Stomach (tissue), 8 donors: ENCODE measurements at regions not wholly inside any gene's neighbourhood (a gene's known extent, or its start where the extent isn't known, plus 50 kb on each side); places are given as distances from the start of the nearest gene placed in this dataset.

Experiments
- DNase-seq, 2 donors: peaks; one replicate each; pipeline versions ENCODE4 v3.0.0 to v3.0.0-alpha.2; 2013 to 2019
- H3K27ac ChIP-seq, 5 donors: fragments of 200-600 bp in 4 of 5; sonication (generic) in 4 of 5; one replicate each; pipeline ENCODE4 v1.5.1; 2013 to 2019; ENCODE audit warnings: mild to moderate bottlenecking in 1 of 5, moderate library complexity in 1 of 5
- H3K27me3 ChIP-seq, 3 donors: fragments of 200-600 bp; sonication (generic); one replicate each; pipeline ENCODE4 v1.5.1; 2017 to 2019; ENCODE audit warnings: mixed run types in 1 of 3
- H3K36me3 ChIP-seq, 4 donors: fragments of 200-600 bp; sonication (generic); 1 replicate in 3 of 4; 2 replicates in 1 of 4; pipeline ENCODE4 v1.5.1; 2016 to 2019
- H3K4me1 ChIP-seq, 4 donors: fragments of 200-600 bp; sonication (generic); one replicate each; pipeline ENCODE4 v1.5.1; 2016 to 2019
- H3K4me3 ChIP-seq, 4 donors: fragments of 200-600 bp; sonication (generic) in 3 of 4; one replicate each; pipeline ENCODE4 v1.5.1; 2016 to 2019; ENCODE audit warnings: mild to moderate bottlenecking in 1 of 4
- H3K9me3 ChIP-seq, 4 donors: fragments of 200-600 bp; sonication (generic); one replicate each; pipeline ENCODE4 v1.5.1; 2016 to 2019
- EP300 ChIP-seq: sonication (generic); formaldehyde crosslinking; IDR thresholded peaks from one replicate; pipeline ENCODE4 v1.6.1; 2017; ENCODE audit warnings: antibody characterized with exemption
- POLR2A ChIP-seq, 4 donors: fragments of 450-650 bp; IDR thresholded peaks; one replicate each; pipeline ENCODE4 v1.6.1; 2016; ENCODE audit warnings: antibody characterized with exemption in 4 of 4, control low read depth in 2 of 4, mild to moderate bottlenecking in 1 of 4, moderate library complexity in 1 of 4
- POLR2AphosphoS5 ChIP-seq, 3 donors: sonication (generic); formaldehyde crosslinking; IDR thresholded peaks; one replicate each; pipeline ENCODE4 v1.6.1; 2016; ENCODE audit warnings: antibody characterized with exemption in 3 of 3
- WGBS, 5 donors: extraction: QIAGEN DNeasy Blood & Tissue Kit in 3 of 5; methylation state at CpG; one replicate each; pipeline versions ENCODE4 v1.1.5 to v1.1.7; 2013 to 2018; 5-methylcytosine and 5-hydroxymethylcytosine counted together
- intact Hi-C: fragments of 100-400 bp; cut with DNase I; formaldehyde crosslinking; loops from one replicate; pipeline ENCODE4 v1.15.1; 2023; ENCODE audit warnings: low total_unique reads
- TF ChIP-seq, protein P1 (sequence below), 7 experiments: fragments of 450-650 bp in 4 of 7; fragments of 200-600 bp in 3 of 7; sonication (generic) in 3 of 7; IDR thresholded peaks; one replicate each; pipeline ENCODE4 v1.5.1; 2016 to 2019; ENCODE audit warnings: antibody characterized with exemption in 7 of 7, control low read depth in 2 of 7, mild to moderate bottlenecking in 1 of 7
- donor health status: healthy with polysubstance abuse.
- donor health status: Bipolar disorder and iron deficiency.
- donor health status: healthy.

DNA sequence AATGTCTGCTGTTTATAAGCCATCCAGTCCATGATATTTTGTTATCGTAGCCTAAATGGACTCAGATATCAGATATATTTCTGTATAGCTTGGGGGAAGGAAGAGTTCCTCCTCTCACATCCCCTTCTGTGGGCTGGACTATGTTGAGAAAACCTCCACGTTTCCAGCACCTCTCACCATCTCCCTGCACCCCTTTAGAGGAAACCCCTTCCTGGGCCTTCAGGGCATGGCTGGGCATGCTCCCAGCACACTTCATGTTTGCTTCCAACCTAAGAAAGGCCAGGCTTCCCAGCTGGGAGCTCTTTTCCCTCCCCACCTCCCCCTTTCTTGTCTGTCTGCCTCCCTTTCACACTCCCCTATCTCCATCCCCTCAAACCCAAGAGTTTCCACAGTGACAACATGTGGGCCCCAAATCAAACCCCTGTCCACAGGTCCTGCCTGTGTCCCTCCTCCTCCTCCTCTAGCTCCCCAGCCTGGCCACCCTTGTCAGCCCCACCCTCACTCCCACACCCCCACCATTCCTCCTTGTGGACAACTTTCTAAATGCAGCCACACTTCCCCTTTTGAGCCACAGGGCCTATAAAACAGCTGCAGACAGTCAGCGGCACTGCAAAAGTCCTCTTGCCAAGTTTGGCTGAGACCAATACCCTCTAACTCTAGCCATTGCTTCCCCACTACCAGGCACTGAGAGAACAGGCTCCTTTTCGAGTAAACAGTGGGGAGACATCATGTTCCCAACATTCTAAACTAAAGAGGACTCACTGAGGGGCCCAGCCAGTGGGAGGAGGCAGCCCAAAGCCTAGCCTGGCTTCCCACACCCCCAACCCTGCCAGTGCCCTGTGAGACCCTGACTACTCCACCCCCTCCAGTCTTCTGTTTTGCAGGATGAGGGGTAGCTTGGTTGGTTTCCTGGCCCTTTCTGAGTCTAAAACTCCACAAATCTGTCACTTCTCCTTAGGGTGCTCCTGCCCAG lies 120.5 kb downstream of the ZFP36L2 start:
- Histone ChIP-seq H3K27me3 (no peaks in the 10 kb centered on the region), H3K27ac (peak overlapping the region; percentile 1 to 82 (median 78)), H3K9me3 (no peaks in the 10 kb centered on the region), H3K36me3 (no peaks in the 10 kb centered on the region), H3K4me1 (peaks cover 23 to 80% (median 43%) of the 10 kb centered on the region in 4 donors), H3K4me3 (no peak overlapping the region)
- WGBS, 5 donors: 49 to 74% (median 60%) methylated on average over 4 of the region's 4 CpGs
- DNase-seq: peak; percentile 40 to 81
- TF ChIP-seq, protein P1, sequence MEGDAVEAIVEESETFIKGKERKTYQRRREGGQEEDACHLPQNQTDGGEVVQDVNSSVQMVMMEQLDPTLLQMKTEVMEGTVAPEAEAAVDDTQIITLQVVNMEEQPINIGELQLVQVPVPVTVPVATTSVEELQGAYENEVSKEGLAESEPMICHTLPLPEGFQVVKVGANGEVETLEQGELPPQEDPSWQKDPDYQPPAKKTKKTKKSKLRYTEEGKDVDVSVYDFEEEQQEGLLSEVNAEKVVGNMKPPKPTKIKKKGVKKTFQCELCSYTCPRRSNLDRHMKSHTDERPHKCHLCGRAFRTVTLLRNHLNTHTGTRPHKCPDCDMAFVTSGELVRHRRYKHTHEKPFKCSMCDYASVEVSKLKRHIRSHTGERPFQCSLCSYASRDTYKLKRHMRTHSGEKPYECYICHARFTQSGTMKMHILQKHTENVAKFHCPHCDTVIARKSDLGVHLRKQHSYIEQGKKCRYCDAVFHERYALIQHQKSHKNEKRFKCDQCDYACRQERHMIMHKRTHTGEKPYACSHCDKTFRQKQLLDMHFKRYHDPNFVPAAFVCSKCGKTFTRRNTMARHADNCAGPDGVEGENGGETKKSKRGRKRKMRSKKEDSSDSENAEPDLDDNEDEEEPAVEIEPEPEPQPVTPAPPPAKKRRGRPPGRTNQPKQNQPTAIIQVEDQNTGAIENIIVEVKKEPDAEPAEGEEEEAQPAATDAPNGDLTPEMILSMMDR (IDR thresholded peaks at IDR 0.05): peak in 4 of 7 experiments; percentile 19 to 40 (median 22)
- TF ChIP-seq POLR2AphosphoS5 (IDR thresholded peaks at IDR 0.05): peak in 2 of 3 donors; percentile 17 to 61
- no peak for TF ChIP-seq EP300
- intact Hi-C loops: no loop called here

DNA sequence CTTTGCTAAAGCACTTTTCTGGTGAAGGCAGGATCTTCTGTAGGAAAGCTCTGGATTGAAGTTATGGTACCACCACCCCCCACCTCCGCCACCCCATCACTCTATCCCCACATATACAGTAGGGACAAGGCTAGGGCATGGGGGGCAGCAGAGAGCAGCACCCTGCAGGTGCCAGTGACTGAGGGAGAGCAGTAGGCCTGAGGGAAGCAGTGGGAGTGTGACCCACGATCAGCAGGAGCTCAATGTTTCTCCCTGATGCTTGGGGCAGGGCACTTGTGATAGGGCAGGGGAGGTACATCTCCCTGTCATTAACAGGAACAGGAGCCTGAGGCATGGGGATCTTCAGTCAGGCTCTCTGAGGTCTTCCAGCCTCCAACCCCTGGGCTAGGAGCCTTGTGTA lies 121.6 kb downstream of the ZFP36L2 start:
- peaks cover 24 to 75% (median 38%) of the 10 kb centered on the region in 4 donors for H3K4me1 ChIP-seq

DNA sequence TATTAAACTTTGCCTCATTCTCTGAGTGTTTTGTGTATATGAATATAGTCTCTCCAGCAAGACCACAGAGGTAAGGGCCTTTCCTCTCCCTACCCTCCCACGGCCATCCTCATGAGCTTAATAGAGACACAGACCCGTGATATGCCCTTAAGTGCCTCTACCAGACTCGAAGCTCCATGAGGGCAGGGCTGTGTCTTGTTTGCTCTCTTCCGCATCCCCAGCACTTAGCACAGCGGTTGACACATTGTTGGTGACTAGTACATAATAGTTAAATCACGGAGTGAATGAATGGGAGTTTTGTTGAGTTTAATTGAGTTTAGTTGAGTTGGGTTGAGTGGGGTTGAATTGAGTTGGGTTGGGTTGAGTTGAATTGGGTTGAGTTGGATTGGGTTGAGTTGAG lies 122.3 kb downstream of the ZFP36L2 start:
- intact Hi-C loops: no loop called here
- no peak for TF ChIP-seq EP300
- TF ChIP-seq POLR2A (IDR thresholded peaks at IDR 0.05): no peak
- Histone ChIP-seq H3K36me3 (no peaks in the 10 kb centered on the region), H3K4me3 (no peak overlapping the region), H3K27ac (peak overlapping the region in 1 of 5 donors; percentile 82), H3K9me3 (no peaks in the 10 kb centered on the region), H3K27me3 (no peaks in the 10 kb centered on the region), H3K4me1 (peaks cover 24 to 69% (median 38%) of the 10 kb centered on the region in 4 donors)
- DNase-seq: no peak
- WGBS, 5 donors: 96 to 98% (median 97%) methylated on average over 6 of the region's 6 CpGs

More for the DNA sequence above, 121.6 kb downstream of the ZFP36L2 start:
- no peaks in the 10 kb centered on the region for H3K9me3 ChIP-seq
- DNase-seq: no peak
- no peaks in the 10 kb centered on the region for H3K27me3 ChIP-seq
- H3K27ac ChIP-seq: peak overlapping the region in 4 of 5 donors; percentile 76 to 82 (median 78)
- TF ChIP-seq POLR2A (IDR thresholded peaks at IDR 0.05) (no peak), POLR2AphosphoS5 (IDR thresholded peaks at IDR 0.05) (no peak)
- TF ChIP-seq, protein P1 (IDR thresholded peaks at IDR 0.05): no peak
- no peak overlapping the region for H3K4me3 ChIP-seq
- intact Hi-C loops: no loop called here
- H3K36me3 ChIP-seq: no peaks in the 10 kb centered on the region
- WGBS, 5 donors: 89 to 98% (median 94%) methylated on average over 2 of the region's 2 CpGs

DNA sequence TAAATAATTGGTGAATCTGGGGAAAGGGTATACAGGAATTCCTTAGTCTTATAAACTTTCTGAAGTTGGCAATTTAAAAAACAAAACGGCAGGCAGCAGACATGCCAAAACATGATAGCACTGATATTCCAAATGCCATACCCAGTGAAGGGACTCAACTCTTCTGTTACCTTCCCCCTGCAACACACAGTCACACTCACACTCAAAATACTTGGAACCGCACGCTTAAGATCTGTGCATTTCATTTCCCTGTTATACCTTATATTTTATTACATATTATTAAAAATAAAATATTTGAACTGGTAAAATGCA lies 123.4 kb downstream of the ZFP36L2 start:
- no peak for TF ChIP-seq POLR2AphosphoS5 (IDR thresholded peaks at IDR 0.05)
- no peak for TF ChIP-seq POLR2A (IDR thresholded peaks at IDR 0.05)
- no peak for TF ChIP-seq EP300
- Histone ChIP-seq H3K9me3 (no peaks in the 10 kb centered on the region), H3K4me3 (no peak overlapping the region), H3K36me3 (no peaks in the 10 kb centered on the region), H3K27ac (peak overlapping the region in 4 of 5 donors; percentile 78 to 87 (median 82)), H3K4me1 (peaks cover 23 to 59% (median 34%) of the 10 kb centered on the region in 4 donors), H3K27me3 (no peaks in the 10 kb centered on the region)
- no peak for DNase-seq
- intact Hi-C loops: no loop called here
- WGBS, 5 donors: 85 to 91% (median 90%) methylated on average over 3 of the region's 3 CpGs

DNA sequence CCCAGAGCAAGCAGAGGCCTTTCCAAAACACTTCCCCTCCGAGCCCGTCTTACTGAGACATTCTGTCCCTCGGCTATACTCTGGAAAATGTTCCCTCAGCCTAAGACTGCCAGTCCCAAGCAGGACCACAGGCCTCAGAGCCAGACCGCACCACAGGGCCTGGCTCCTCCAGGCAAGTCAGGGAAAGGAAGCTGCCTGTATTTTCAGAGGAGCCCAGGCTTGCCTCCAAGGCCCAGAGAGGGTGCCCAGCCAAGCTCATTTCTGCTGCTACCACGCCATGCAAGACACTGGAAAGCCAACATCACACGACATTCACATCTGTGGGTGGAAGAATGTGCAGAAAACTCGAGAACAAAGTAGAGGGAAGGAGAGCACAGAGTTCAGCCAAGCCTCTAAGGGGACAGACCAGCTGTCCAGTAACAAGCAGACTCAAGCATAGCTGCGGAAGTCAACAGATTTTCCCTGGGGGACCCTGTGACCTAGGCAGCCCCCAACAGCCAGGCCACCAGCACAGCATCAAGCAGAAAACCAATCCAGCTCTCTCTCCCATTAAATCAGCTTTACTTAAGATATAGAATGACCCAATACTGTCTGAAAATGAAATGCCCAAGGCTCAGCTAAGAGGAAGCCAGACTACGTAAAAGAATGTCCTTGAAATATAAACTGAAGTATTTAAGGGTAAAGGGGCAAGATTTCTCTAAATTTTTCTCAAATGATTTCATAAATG lies 123.9 kb downstream of the ZFP36L2 start:
- intact Hi-C loops: no loop called here
- Histone ChIP-seq H3K27me3 (no peaks in the 10 kb centered on the region), H3K9me3 (no peaks in the 10 kb centered on the region), H3K4me1 (peaks cover 21 to 59% (median 32%) of the 10 kb centered on the region in 4 donors), H3K36me3 (no peaks in the 10 kb centered on the region), H3K4me3 (no peak overlapping the region), H3K27ac (peak overlapping the region; percentile 2 to 87 (median 80))
- 62 to 84% (median 76%) methylated on average over 9 of the region's 9 CpGs for WGBS, 5 donors
- peak in 1 of 2 donors; percentile 70 for DNase-seq
- TF ChIP-seq, protein P1 (IDR thresholded peaks at IDR 0.05): no peak
- peak in 1 of 3 donors; percentile 15 for TF ChIP-seq POLR2AphosphoS5 (IDR thresholded peaks at IDR 0.05)
- TF ChIP-seq POLR2A (IDR thresholded peaks at IDR 0.05): no peak
- no peak for TF ChIP-seq EP300
